ENCODE measurements at regions not wholly inside any gene's neighbourhood (a gene's known extent, or its start where the extent isn't known, plus 50 kb on each side); places are given as distances from the start of the nearest gene placed in this dataset.

- DNase-seq = no peak
These were observed 159.9 kb downstream of the PCDH7 start for GRCh38 chr4:30879855-30880598.

GRCh38 chr4:30881985-30882384 is 161.8 kb downstream of the PCDH7 start:
- DNase-seq = no peak

- no peak for DNase-seq
These were observed 162.3 kb downstream of the PCDH7 start for GRCh38 chr4:30882443-30882842.

GRCh38 chr4:30882995-30883675 is 163.0 kb downstream of the PCDH7 start:
- no peak for DNase-seq

- DNase-seq = no peak
These were observed 181.6 kb downstream of the PCDH7 start for GRCh38 chr4:30901461-30902451.

- DNase-seq = no peak
These were observed 183.5 kb downstream of the PCDH7 start for GRCh38 chr4:30903502-30904214.

GRCh38 chr4:30904215-30904555 is 184.0 kb downstream of the PCDH7 start:
- DNase-seq = no peak

GRCh38 chr4:30904588-30904987 is 184.4 kb downstream of the PCDH7 start:
- no peak for DNase-seq

GRCh38 chr4:30912098-30912714 is 192.0 kb downstream of the PCDH7 start:
- DNase-seq = no peak

GRCh38 chr4:30916337-30917274 is 196.4 kb downstream of the PCDH7 start:
- DNase-seq = no peak

- DNase-seq = no peak
These were observed 197.8 kb downstream of the PCDH7 start for GRCh38 chr4:30917946-30918345.

- DNase-seq = no peak
These were observed 199.3 kb downstream of the PCDH7 start for GRCh38 chr4:30919458-30919857.

- no peak for DNase-seq
These were observed 199.9 kb downstream of the PCDH7 start for GRCh38 chr4:30920043-30920442.

- no peak for DNase-seq
These were observed 202.5 kb downstream of the PCDH7 start for GRCh38 chr4:30922625-30923024.

- no peak for DNase-seq
These were observed 204.3 kb downstream of the PCDH7 start for GRCh38 chr4:30924495-30924894.

GRCh38 chr4:30929649-30930048 is 209.5 kb downstream of the PCDH7 start:
- no peak for DNase-seq

- no peak for DNase-seq
These were observed 210.1 kb downstream of the PCDH7 start for GRCh38 chr4:30930276-30930675.

GRCh38 chr4:30932581-30932980 is 212.4 kb downstream of the PCDH7 start:
- DNase-seq = no peak

GRCh38 chr4:30939069-30939468 is 218.9 kb downstream of the PCDH7 start:
- peak; percentile 6 for DNase-seq

- no peak for DNase-seq
These were observed 219.5 kb downstream of the PCDH7 start for GRCh38 chr4:30939684-30940083.

- DNase-seq = no peak
These were observed 221.5 kb downstream of the PCDH7 start for GRCh38 chr4:30941641-30942040.

Measured in NCI-H446 treated with DMSO at 0.1 percent for 48 hours (cell line).